Activated CD4-positive, alpha-beta T cell treated with anti-CD3 and anti-CD28 coated beads for 36 hours (primary cell): ENCODE measurements at regions not wholly inside any gene's neighbourhood (a gene's known extent, or its start where the extent isn't known, plus 50 kb on each side); places are given as distances from the start of the nearest gene placed in this dataset.
"Not testable (repeated sequence)": the region's sequence is repeated elsewhere in the genome, so short reads cannot be mapped to it uniquely, and the experiment has no call there.

Source experiments
- ATAC-seq: fragments of 200-7000 bp; cut with Tn5 transposase; one replicate; pipeline ENCODE4 v1.10.0; 2021; ENCODE audit warnings: mild to moderate bottlenecking, moderate library complexity
- CTCF ChIA-PET: fragments of 350-600 bp; sonication (Branson Sonifier 250); formaldehyde crosslinking; loops from one replicate; lab custom pipeline; 2021; ENCODE audit warnings: antibody characterized with exemption; lab: Charles Lee
- POLR2A ChIA-PET: fragments of 350-600 bp; sonication (Branson Sonifier 250); formaldehyde crosslinking; loops from one replicate; lab custom pipeline; 2021; ENCODE audit warnings: antibody characterized with exemption, inconsistent platforms; lab: Charles Lee
- DNase-seq: peaks from one replicate; pipeline ENCODE4 v3.0.0-alpha.2; 2020
- H3K27ac Mint-ChIP-seq: one replicate; pipeline ENCODE4 v1.8.0; 2021; ENCODE audit warnings: mixed read lengths
- H3K27me3 Mint-ChIP-seq: one replicate; pipeline ENCODE4 v1.8.0; 2021; ENCODE audit warnings: mixed read lengths
- H3K36me3 Mint-ChIP-seq: one replicate; pipeline ENCODE4 v1.8.0; 2021; ENCODE audit warnings: low read depth, mixed read lengths
- H3K4me1 Mint-ChIP-seq: one replicate; pipeline ENCODE4 v1.8.0; 2021; ENCODE audit warnings: mixed read lengths
- H3K4me3 Mint-ChIP-seq: one replicate; pipeline ENCODE4 v1.8.0; 2021; ENCODE audit warnings: mild to moderate bottlenecking, moderate library complexity, mixed read lengths
- H3K9me3 Mint-ChIP-seq: one replicate; pipeline ENCODE4 v1.8.0; 2021; ENCODE audit warnings: low read depth, mixed read lengths
- intact Hi-C, 2 experiments: fragments of 100-400 bp; cut with DNase I in 1 of 2; cut with micrococcal nuclease in 1 of 2; formaldehyde crosslinking; loops; one replicate each; pipeline versions ENCODE4 v1.14.2 to v1.15.1; 2022 to 2024; cut with DNase I, micrococcal nuclease

GRCh38 chr13:107807306-107808073 lies 407.8 kb downstream of the LIG4 start:
- POLR2A ChIA-PET = no interaction called here
- intact Hi-C loops = no loop called here
- no peaks in the 10 kb centered on the region for H3K4me1 Mint-ChIP-seq
- no peak overlapping the region for H3K27ac Mint-ChIP-seq
- ATAC-seq (no peak), DNase-seq (no peak)
- no peaks in the 10 kb centered on the region for H3K9me3 Mint-ChIP-seq
- no peaks in the 10 kb centered on the region for H3K36me3 Mint-ChIP-seq
- no peak overlapping the region for H3K4me3 Mint-ChIP-seq
- no peaks in the 10 kb centered on the region for H3K27me3 Mint-ChIP-seq
- CTCF ChIA-PET = no interaction called here

- Mint-ChIP-seq H3K36me3 (no peaks in the 10 kb centered on the region), H3K9me3 (no peaks in the 10 kb centered on the region), H3K27me3 (no peaks in the 10 kb centered on the region), H3K4me3 (no peak overlapping the region), H3K4me1 (no peaks in the 10 kb centered on the region), H3K27ac (no peak overlapping the region)
- intact Hi-C loops = no loop called here
- ChIA-PET POLR2A (no interaction called here), CTCF (no interaction called here)
- ATAC-seq = no peak
- DNase-seq = no peak
Observed at GRCh38 chr13:107806726-107807125, 408.6 kb downstream of the LIG4 start.

- CTCF ChIA-PET = no interaction called here
- Mint-ChIP-seq H3K4me3 (no peak overlapping the region), H3K27ac (no peak overlapping the region), H3K9me3 (no peaks in the 10 kb centered on the region), H3K36me3 (no peaks in the 10 kb centered on the region), H3K27me3 (peaks cover 2% of the 10 kb centered on the region), H3K4me1 (no peaks in the 10 kb centered on the region)
- intact Hi-C loops = no loop called here
- DNase-seq (no peak), ATAC-seq (no peak)
- POLR2A ChIA-PET = no interaction called here
Observed at GRCh38 chr13:107803822-107804495, 411.4 kb downstream of the LIG4 start.

GRCh38 chr13:107801621-107802020 lies 413.7 kb downstream of the LIG4 start:
- POLR2A ChIA-PET = no interaction called here
- ATAC-seq = no peak
- intact Hi-C loops = no loop called here

GRCh38 chr13:107799001-107799400 lies 416.3 kb downstream of the LIG4 start:
- H3K4me1 Mint-ChIP-seq = no peaks in the 10 kb centered on the region
- ChIA-PET POLR2A (no interaction called here), CTCF (interaction anchor here (0.6 kb wide), 1 partner anchor 1866 kb away, joined by 3 read pairs; no protein-coding TSS in a partner anchor)
- H3K9me3 Mint-ChIP-seq = peaks cover 5% of the 10 kb centered on the region
- H3K27ac Mint-ChIP-seq = no peak overlapping the region
- H3K27me3 Mint-ChIP-seq = peaks cover 2% of the 10 kb centered on the region
- no peak for DNase-seq
- no peaks in the 10 kb centered on the region for H3K36me3 Mint-ChIP-seq
- intact Hi-C loops = no loop called here
- ATAC-seq = no peak
- no peak overlapping the region for H3K4me3 Mint-ChIP-seq

More at GRCh38 chr13:107801621-107802020, 413.7 kb downstream of the LIG4 start:
- Mint-ChIP-seq H3K4me3 (no peak overlapping the region), H3K27me3 (peaks cover 2% of the 10 kb centered on the region), H3K4me1 (no peaks in the 10 kb centered on the region), H3K9me3 (peaks cover 3% of the 10 kb centered on the region), H3K27ac (no peak overlapping the region), H3K36me3 (no peaks in the 10 kb centered on the region)
- CTCF ChIA-PET = no interaction called here
- no peak for DNase-seq

GRCh38 chr13:107790397-107790796 lies 424.9 kb downstream of the LIG4 start:
- Mint-ChIP-seq H3K36me3 (no peaks in the 10 kb centered on the region), H3K27me3 (no peaks in the 10 kb centered on the region), H3K4me3 (no peak overlapping the region), H3K4me1 (no peaks in the 10 kb centered on the region), H3K27ac (no peak overlapping the region), H3K9me3 (peaks cover 2% of the 10 kb centered on the region)
- no peak for DNase-seq
- CTCF ChIA-PET = no interaction called here
- ATAC-seq = no peak
- POLR2A ChIA-PET = no interaction called here
- intact Hi-C loops = no loop called here

- no peaks in the 10 kb centered on the region for H3K27me3 Mint-ChIP-seq
- POLR2A ChIA-PET = no interaction called here
- H3K4me3 Mint-ChIP-seq = no peak overlapping the region
- H3K36me3 Mint-ChIP-seq = no peaks in the 10 kb centered on the region
- intact Hi-C loops = no loop called here
- ATAC-seq = no peak
- H3K9me3 Mint-ChIP-seq = no peaks in the 10 kb centered on the region
- no peaks in the 10 kb centered on the region for H3K4me1 Mint-ChIP-seq
- no peak for DNase-seq
- no peak overlapping the region for H3K27ac Mint-ChIP-seq
- CTCF ChIA-PET = interaction anchor here (0.9 kb wide), 1 partner anchor 9 kb away, joined by 5 read pairs; no protein-coding TSS in a partner anchor
Observed at GRCh38 chr13:107788464-107789165, 426.7 kb downstream of the LIG4 start.

- H3K27ac Mint-ChIP-seq, H3K4me1 Mint-ChIP-seq, H3K27me3 Mint-ChIP-seq, H3K36me3 Mint-ChIP-seq, H3K9me3 Mint-ChIP-seq, intact Hi-C loops, CTCF ChIA-PET, ATAC-seq, POLR2A ChIA-PET, H3K4me3 Mint-ChIP-seq, DNase-seq: not testable (repeated sequence)
Observed at GRCh38 chr13:107782646-107783045, 432.7 kb downstream of the LIG4 start.

- DNase-seq (no peak), ATAC-seq (no peak)
- POLR2A ChIA-PET = no interaction called here
- H3K4me3 Mint-ChIP-seq = no peak overlapping the region
- no peaks in the 10 kb centered on the region for H3K27me3 Mint-ChIP-seq
- CTCF ChIA-PET = no interaction called here
- intact Hi-C loops = no loop called here
- no peaks in the 10 kb centered on the region for H3K4me1 Mint-ChIP-seq
- no peak overlapping the region for H3K27ac Mint-ChIP-seq
- H3K9me3 Mint-ChIP-seq = no peaks in the 10 kb centered on the region
- no peaks in the 10 kb centered on the region for H3K36me3 Mint-ChIP-seq
Observed at GRCh38 chr13:107778094-107778493, 437.2 kb downstream of the LIG4 start.

GRCh38 chr13:107770541-107770940 lies 444.8 kb downstream of the LIG4 start:
- CTCF ChIA-PET = no interaction called here

GRCh38 chr13:107767119-107767518 lies 448.2 kb downstream of the LIG4 start:
- peaks cover 2% of the 10 kb centered on the region for H3K9me3 Mint-ChIP-seq
- intact Hi-C loops = no loop called here
- CTCF ChIA-PET = no interaction called here
- H3K27me3 Mint-ChIP-seq = no peaks in the 10 kb centered on the region
- no peak overlapping the region for H3K4me3 Mint-ChIP-seq
- POLR2A ChIA-PET = no interaction called here
- H3K4me1 Mint-ChIP-seq = no peaks in the 10 kb centered on the region
- ATAC-seq (no peak), DNase-seq (no peak)
- H3K36me3 Mint-ChIP-seq = no peaks in the 10 kb centered on the region
- H3K27ac Mint-ChIP-seq = no peak overlapping the region

More at GRCh38 chr13:107770541-107770940, 444.8 kb downstream of the LIG4 start:
- Mint-ChIP-seq H3K4me1 (no peaks in the 10 kb centered on the region), H3K4me3 (no peak overlapping the region), H3K27me3 (no peaks in the 10 kb centered on the region), H3K9me3 (peaks cover 2% of the 10 kb centered on the region), H3K27ac (no peak overlapping the region), H3K36me3 (no peaks in the 10 kb centered on the region)
- ATAC-seq (no peak), DNase-seq (no peak)
- intact Hi-C loops = no loop called here
- POLR2A ChIA-PET = no interaction called here
